RWPE1 (cell line): ENCODE measurements at regions not wholly inside any gene's neighbourhood (a gene's known extent, or its start where the extent isn't known, plus 50 kb on each side); places are given as distances from the start of the nearest gene placed in this dataset.

Experiments used
- CTCF ChIA-PET: fragments of 350-600 bp; sonication (Branson Sonifier 250); formaldehyde crosslinking; extraction: SDS; loops from one replicate; lab custom pipeline; 2021; lab: Yijun Ruan, JAX
- POLR2A ChIA-PET: fragments of 400-600 bp; formaldehyde crosslinking; extraction: SDS; loops from one replicate; lab custom pipeline; 2020; ENCODE audit warnings: antibody characterized with exemption; ENCODE audit not compliant: low non-redundant PET; lab: Yijun Ruan, JAX
- DNase-seq: peaks from one replicate; pipeline ENCODE4 v3.0.0; 2012; ENCODE audit warnings: low spot score
- H3K27ac ChIP-seq: fragments of 450-650 bp; 2 replicates; pipeline ENCODE4 v1.5.1; 2017
- TF ChIP-seq, protein P1 (sequence below): fragments of 450-650 bp; conservative IDR thresholded peaks from 2 replicates; pipeline ENCODE4 v1.5.1; 2017; ENCODE audit warnings: low read depth, mild to moderate bottlenecking

DNA sequence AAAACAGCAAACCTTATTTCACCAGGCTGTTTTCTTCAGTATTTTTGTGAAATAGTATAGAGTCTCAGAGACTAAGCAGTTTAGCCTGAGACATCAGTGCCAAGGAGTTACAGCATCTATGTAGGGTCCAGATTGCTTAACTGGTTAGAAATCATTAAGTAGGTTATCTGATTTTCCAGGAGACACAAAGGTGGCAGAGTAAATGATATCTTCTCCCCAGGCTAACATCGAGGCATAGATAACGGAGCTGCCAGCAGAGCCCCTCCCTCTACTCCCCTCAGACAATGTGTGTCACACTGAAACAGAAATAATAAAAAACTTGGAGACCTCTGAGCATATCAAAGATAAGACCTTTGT, 473.0 kb upstream of the CITED2 start:
- ChIA-PET POLR2A (no interaction called here), CTCF (interaction anchor here (0.5 kb wide), 1 partner anchor 1032 kb away, joined by 3 read pairs; no protein-coding TSS in a partner anchor)
- DNase-seq = no peak
- no peak overlapping the region for H3K27ac ChIP-seq
- TF ChIP-seq, protein P1, sequence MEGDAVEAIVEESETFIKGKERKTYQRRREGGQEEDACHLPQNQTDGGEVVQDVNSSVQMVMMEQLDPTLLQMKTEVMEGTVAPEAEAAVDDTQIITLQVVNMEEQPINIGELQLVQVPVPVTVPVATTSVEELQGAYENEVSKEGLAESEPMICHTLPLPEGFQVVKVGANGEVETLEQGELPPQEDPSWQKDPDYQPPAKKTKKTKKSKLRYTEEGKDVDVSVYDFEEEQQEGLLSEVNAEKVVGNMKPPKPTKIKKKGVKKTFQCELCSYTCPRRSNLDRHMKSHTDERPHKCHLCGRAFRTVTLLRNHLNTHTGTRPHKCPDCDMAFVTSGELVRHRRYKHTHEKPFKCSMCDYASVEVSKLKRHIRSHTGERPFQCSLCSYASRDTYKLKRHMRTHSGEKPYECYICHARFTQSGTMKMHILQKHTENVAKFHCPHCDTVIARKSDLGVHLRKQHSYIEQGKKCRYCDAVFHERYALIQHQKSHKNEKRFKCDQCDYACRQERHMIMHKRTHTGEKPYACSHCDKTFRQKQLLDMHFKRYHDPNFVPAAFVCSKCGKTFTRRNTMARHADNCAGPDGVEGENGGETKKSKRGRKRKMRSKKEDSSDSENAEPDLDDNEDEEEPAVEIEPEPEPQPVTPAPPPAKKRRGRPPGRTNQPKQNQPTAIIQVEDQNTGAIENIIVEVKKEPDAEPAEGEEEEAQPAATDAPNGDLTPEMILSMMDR = no peak

DNA sequence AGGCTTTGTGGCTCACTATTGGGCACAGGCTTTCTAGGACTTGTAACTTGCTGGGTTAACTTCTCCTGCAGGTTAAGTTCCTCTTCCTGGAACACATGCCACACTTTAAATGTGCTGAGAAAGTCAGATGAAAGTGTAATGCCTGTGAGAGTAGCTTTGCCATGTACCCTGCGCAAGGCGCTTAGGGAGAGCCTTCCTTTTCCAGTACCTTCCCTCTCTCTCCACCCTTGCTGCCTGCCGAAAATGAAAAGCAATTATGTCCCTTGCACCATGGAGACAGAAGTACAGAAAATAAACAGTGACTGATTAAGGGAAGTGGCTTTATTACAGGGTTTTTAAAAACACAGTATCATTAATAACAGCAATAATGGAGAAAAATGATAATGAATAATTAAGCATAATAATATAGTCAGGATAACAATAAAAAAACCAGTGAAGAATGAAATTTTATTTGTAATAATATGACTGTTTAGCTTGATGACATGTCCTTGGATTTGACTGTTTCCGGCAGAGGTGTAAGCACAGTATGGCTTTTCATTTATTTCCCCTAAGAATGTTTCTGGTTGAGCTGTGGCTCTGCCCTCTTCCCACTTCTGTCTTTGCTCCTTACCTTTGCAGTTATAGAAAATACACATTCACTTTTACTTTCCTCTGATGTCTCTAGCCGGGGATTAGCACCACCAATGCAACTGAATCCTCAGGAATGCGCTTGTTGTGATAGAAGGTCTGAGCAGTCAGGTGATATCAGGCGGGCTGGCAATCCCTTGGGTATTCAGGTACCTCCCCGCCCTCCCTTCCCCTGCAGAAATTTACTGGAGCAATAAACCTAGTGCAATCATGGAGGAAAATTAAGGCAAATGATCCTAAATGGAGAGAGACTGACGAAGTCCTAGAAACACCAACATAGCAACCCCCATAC, 472.3 kb upstream of the CITED2 start:
- TF ChIP-seq, protein P1 = no peak
- ChIA-PET CTCF (no interaction called here), POLR2A (no interaction called here)
- DNase-seq = no peak
- H3K27ac ChIP-seq = no peak overlapping the region

DNA sequence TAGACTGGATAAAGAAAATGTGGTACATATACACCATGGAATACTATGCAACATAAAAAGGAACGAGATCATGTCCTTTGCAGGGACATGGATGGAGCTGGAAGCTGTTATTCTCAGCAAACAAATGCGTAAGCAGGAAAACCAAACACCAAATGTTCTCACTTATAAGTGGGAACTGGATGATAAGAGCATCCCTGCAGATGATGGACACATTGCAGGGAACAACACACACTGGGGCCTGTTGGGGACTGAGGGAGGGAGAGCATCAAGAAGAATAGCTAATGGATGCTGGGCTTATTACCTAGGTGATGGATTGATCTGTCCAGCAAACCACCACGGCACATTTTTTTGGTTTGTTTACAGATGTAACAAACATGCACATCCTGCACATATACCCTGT, 470.5 kb upstream of the CITED2 start:
- ChIA-PET POLR2A (no interaction called here), CTCF (interaction anchor here (0.6 kb wide), 3 partner anchors 81 to 1578 kb away, joined by 3 to 6 read pairs (median 4); no protein-coding TSS in a partner anchor)
- no peak for DNase-seq
- TF ChIP-seq, protein P1 = no peak
- H3K27ac ChIP-seq = no peak overlapping the region

DNA sequence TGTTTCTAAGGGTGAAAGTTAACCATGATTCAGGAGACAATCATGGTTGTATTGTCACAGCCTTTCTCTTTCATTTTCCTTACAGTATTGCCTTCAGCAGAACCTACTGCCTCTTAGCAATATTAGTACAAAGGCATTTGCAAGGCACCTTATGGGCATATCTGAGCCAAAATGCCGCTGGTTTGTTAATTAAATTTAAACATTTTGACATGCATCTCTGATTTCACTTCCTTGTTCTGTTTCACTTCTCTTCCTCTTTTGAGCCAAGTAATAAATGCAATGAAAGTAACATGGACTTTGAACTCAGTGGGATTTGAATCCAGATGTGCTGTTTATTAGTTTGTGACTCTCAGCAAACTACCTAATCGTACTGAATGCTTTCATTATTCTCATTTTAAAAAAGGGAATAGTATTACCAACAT, 467.4 kb upstream of the CITED2 start:
- no peak for DNase-seq
- TF ChIP-seq, protein P1 = no peak
- POLR2A ChIA-PET = no interaction called here
- CTCF ChIA-PET = no interaction called here
- H3K27ac ChIP-seq = no peak overlapping the region

DNA sequence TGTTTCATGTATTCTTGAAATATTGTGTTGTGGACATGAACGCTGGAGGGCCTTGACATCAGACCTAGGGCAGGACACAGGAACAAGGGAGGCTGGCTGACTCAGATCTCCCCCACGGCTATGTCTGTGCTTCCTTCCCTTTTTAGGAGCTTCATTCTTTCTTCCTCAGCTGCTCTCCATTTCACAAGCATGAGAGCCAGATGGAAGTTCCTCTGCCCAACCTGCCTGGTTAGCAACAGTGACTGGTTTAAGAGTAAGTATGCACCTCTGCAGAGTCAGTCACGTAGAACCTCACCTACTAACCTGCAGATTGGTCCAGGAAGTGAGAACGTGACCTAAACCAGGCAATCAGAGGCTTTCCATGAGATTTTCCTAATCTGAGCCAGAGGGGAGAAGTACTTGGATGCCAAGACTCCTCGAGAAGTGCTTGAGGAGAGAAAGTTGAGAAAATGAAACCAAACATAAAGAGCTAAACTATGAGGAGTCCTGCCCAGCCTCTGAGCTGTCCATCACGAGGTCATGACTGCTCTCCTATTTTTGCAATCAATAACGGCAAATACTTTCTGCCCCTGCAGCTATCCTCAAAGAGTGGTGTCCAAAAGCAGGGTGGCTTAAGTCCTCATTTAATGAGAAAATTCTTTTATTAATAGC, 465.2 kb upstream of the CITED2 start:
- ChIA-PET CTCF (interaction anchor here (0.7 kb wide), 1 partner anchor 13 kb away, joined by 5 read pairs; no protein-coding TSS in a partner anchor), POLR2A (no interaction called here)
- TF ChIP-seq, protein P1 = no peak
- DNase-seq = no peak
- H3K27ac ChIP-seq = no peak overlapping the region

DNA sequence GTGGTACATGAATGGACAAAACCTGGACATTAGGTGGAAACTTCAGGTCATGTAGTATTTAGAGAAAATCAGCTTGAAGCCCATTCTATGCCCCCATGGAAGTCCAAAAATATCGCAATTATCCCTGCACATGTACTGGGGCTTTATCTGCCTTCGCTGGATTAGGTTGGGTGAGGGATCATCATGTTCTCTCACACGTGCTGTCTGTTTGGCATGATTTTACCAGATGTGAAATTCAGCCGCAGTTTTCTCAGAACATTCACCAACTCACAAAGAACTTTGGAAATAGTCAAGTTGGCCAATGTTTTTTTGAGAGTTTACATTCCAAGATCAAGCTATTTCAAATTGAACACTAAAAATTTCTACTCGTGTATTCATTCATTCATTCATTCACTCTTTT, 459.8 kb upstream of the CITED2 start:
- TF ChIP-seq, protein P1 = no peak
- ChIA-PET CTCF (interaction anchor here (0.5 kb wide), 1 partner anchor 118 kb away, joined by 4 read pairs; no protein-coding TSS in a partner anchor), POLR2A (no interaction called here)
- DNase-seq = no peak
- H3K27ac ChIP-seq = no peak overlapping the region
